ENCODE measurements at regions not wholly inside any gene's neighbourhood (a gene's known extent, or its start where the extent isn't known, plus 50 kb on each side); places are given as distances from the start of the nearest gene placed in this dataset.

DNA sequence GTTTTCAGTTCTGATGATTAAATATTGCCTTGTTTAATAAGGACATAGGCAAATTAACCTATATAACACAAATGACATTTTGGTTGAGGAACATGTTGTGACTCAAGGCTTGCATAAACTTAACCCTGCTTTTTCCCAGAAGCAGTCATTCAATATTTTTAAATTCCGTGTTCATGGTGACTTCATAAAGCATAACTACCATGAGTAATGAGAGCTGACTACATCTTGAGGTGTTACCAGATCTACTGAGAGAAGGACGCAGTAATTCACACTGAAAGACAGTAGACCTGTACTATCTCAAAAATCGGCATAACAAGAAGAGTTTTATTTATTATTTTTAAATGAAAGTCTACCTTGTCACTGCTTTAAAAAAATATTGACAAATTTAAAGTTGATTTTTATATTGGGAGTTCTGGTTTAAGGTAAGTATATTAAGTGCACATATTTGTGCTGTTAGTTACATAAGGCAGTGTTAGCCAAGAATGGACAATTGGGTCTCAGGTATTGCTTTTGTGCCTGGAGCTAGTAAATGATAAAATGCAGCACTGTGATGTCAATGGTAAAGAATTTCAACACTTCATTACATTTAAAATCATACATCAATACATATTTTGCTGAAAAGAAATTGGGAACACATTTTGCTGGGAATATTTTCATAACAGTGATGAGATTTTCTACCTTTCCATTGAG is 1198.5 kb downstream of the FSCB start:
- TF ChIP-seq, protein P1, sequence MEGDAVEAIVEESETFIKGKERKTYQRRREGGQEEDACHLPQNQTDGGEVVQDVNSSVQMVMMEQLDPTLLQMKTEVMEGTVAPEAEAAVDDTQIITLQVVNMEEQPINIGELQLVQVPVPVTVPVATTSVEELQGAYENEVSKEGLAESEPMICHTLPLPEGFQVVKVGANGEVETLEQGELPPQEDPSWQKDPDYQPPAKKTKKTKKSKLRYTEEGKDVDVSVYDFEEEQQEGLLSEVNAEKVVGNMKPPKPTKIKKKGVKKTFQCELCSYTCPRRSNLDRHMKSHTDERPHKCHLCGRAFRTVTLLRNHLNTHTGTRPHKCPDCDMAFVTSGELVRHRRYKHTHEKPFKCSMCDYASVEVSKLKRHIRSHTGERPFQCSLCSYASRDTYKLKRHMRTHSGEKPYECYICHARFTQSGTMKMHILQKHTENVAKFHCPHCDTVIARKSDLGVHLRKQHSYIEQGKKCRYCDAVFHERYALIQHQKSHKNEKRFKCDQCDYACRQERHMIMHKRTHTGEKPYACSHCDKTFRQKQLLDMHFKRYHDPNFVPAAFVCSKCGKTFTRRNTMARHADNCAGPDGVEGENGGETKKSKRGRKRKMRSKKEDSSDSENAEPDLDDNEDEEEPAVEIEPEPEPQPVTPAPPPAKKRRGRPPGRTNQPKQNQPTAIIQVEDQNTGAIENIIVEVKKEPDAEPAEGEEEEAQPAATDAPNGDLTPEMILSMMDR (IDR thresholded peaks at IDR 0.05), result no peak
- TF ChIP-seq POLR2A (IDR thresholded peaks at IDR 0.05) (no peak), EP300 (IDR thresholded peaks at IDR 0.05) (no peak)
